GM12892 (cell line): ENCODE measurements at regions not wholly inside any gene's neighbourhood (a gene's known extent, or its start where the extent isn't known, plus 50 kb on each side); places are given as distances from the start of the nearest gene placed in this dataset.
A peak's percentile ranks its signal among the peaks of the same experiment; 100 is the strongest.

Experiments
- DNase-seq: peaks from one replicate; pipeline ENCODE4 v3.0.0; 2011; ENCODE audit not compliant: insufficient read length
- FAIRE-seq: peaks from 2 replicates; lab custom pipeline; 2011; peaks lifted over from hg19 to GRCh38; lab: Jason Lieb, UNC
- POLR2A ChIP-seq: IDR thresholded peaks from 2 replicates; pipeline ENCODE4 v1.6.1; 2011; ENCODE audit warnings: low read depth, low read length, control low read depth
- POLR2AphosphoS5 ChIP-seq: IDR thresholded peaks from 2 replicates; pipeline ENCODE4 v1.6.1; 2011; ENCODE audit warnings: low read depth, low read length, control low read depth
- TAF1 ChIP-seq: IDR thresholded peaks from 2 replicates; pipeline ENCODE4 v1.6.1; 2011; ENCODE audit warnings: low read depth, mild to moderate bottlenecking, control low read depth, low read length, borderline replicate concordance

GRCh38 chr6:54646951-54647664 lies 199.5 kb upstream of the FAM83B start:
- TF ChIP-seq POLR2AphosphoS5 (no peak), POLR2A (no peak), TAF1 (no peak)
- no peak for DNase-seq
- FAIRE-seq, result no peak

- DNase-seq (no peak), FAIRE-seq (no peak)
- TF ChIP-seq POLR2A (no peak), POLR2AphosphoS5 (no peak), TAF1 (no peak)
Measured at GRCh38 chr6:54654381-54654780, 192.2 kb upstream of the FAM83B start.

GRCh38 chr6:54655162-54655561 lies 191.4 kb upstream of the FAM83B start:
- TF ChIP-seq POLR2AphosphoS5, result no peak
- no peak for TF ChIP-seq POLR2A
- TF ChIP-seq TAF1, result no peak
- DNase-seq (no peak), FAIRE-seq (no peak)

- TF ChIP-seq POLR2AphosphoS5 (no peak), POLR2A (no peak), TAF1 (no peak)
- DNase-seq (no peak), FAIRE-seq (no peak)
Measured at GRCh38 chr6:54665278-54665677, 181.3 kb upstream of the FAM83B start.

DNA sequence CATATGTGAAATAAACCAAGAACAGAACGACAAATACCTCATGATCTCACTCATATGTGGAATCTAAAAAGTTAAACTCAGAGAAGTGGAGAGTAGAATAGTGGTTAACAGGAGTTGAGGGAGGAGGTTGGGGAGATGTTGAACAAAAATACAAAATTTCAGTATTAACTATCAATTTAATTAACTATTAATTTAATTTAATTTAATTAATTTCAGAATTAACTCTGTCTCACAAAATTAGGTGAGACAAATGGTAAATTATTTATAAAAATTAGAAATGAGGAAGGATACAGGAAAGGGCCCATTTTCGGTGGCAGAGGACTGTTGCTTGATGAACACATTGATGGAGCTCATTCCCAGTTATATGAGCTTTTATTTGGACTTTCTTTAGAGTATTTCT lies 166.0 kb upstream of the FAM83B start:
- TF ChIP-seq POLR2AphosphoS5, result no peak
- TF ChIP-seq TAF1, result no peak
- TF ChIP-seq POLR2A, result no peak
- FAIRE-seq (no peak), DNase-seq (no peak)

- TF ChIP-seq POLR2A, result no peak
- TF ChIP-seq TAF1, result no peak
- no peak for TF ChIP-seq POLR2AphosphoS5
- DNase-seq (no peak), FAIRE-seq (no peak)
Measured at GRCh38 chr6:54681267-54681666, 165.3 kb upstream of the FAM83B start.

DNA sequence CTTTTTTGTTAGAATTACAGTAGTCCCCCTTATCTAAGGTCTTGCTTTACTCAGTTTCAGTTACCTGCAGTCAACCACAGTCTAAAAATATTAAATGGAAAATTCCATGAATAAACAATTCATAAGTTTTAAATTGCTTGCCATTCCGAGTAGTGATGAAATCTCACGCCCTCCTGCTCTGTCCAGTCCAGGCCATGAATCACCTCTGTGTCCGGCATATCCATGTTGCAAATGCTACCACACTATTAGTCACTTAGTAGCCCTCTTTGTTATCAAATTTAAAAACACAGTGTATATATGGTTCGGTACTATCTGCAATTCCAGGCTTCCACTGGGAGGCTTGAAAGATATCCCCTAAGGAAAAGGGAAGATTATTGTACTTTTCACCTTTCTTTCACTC lies 164.6 kb upstream of the FAM83B start:
- FAIRE-seq (no peak), DNase-seq (no peak)
- no peak for TF ChIP-seq TAF1
- no peak for TF ChIP-seq POLR2A
- TF ChIP-seq POLR2AphosphoS5, result no peak

DNA sequence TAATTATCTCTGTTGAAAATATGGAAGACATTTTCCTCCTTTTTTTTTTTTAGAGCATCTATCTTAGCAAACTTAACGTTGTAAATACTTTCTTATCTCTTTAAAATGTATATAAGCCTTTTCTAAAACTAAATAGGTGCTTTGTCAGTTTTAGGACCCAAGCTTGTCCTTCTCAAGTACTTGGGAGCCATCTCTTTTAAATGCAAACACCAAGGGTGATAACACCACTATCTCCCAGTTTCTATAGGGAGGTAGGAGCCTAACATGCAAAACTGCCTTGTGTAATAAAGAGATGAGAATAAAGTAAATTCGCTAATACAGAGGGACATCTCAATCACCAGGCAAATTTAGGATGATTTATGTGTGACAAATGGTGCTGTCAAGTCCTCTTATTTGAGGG lies 157.0 kb upstream of the FAM83B start:
- FAIRE-seq, result peak; percentile 40
- TF ChIP-seq TAF1, result no peak
- no peak for TF ChIP-seq POLR2AphosphoS5
- TF ChIP-seq POLR2A, result no peak

DNA sequence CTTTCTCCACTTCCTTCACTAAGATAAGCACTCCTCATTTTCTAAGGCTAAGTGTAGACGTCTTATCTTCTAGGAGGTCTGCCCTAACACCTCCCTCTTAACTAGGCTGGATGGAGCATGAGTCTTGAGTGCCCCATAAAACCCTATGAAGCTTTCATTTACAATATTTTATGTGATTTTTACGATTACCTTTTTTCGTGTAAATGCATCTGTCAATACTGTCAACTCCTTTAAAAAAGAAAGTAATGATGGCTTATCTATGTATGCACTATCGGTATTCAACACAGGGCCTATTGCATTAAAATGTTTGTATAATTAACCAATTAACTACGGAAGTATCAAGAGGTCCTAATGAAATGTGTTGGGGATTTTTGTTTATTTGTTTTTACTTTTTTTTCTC lies 156.0 kb upstream of the FAM83B start:
- DNase-seq (no peak), FAIRE-seq (no peak)
- TF ChIP-seq TAF1 (no peak), POLR2AphosphoS5 (no peak)

More for the DNA sequence above, 157.0 kb upstream of the FAM83B start:
- DNase-seq, result no peak

- DNase-seq (no peak), FAIRE-seq (no peak)
- TF ChIP-seq POLR2A, result no peak
- no peak for TF ChIP-seq POLR2AphosphoS5
- TF ChIP-seq TAF1, result no peak
Measured at GRCh38 chr6:54694928-54695532, 151.5 kb upstream of the FAM83B start.

DNA sequence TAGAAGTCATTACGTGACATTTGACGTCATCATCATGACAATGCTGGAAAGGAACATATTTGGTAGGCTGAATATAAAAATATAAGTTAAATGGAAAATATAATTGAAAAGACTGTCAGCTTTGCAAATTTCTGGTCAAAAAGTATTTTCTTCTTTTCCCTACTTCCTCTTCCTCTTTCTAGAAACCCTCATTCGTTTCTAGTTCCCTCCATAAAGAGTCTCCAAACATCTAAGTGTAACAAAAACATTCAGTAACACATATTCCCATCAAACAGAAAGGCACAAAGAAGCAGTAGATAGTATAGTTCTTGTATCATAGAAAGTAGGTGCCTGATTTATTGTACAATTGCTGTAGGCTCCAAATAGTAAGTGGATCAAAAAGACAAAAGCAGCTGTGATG lies 150.8 kb upstream of the FAM83B start:
- FAIRE-seq (no peak), DNase-seq (no peak)
- TF ChIP-seq POLR2A (no peak), TAF1 (no peak), POLR2AphosphoS5 (no peak)

DNA sequence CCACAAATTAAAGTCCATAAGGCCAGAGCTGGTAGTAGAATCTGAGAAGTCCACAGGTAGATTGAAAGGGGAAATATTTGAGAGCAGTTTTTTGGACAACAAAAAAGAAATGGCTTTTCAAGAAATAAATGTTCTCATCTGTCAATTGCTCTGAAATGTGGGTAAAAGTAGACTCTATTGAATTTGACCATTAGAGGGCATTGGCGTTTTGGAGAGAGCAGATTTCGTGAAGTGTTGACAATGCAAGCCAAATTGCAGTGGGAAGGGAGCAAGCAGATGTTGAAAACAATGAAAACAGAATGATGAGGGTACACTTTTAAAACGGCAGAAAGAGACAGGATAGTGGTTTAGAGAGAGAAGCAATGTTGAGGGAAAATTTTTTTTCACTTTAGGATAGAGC lies 149.1 kb upstream of the FAM83B start:
- FAIRE-seq (peak; percentile 86), DNase-seq (no peak)
- no peak for TF ChIP-seq TAF1
- no peak for TF ChIP-seq POLR2AphosphoS5
- TF ChIP-seq POLR2A, result no peak
